Lower leg skin (tissue), 4 donors: ENCODE measurements at regions not wholly inside any gene's neighbourhood (a gene's known extent, or its start where the extent isn't known, plus 50 kb on each side); places are given as distances from the start of the nearest gene placed in this dataset.
A peak's percentile ranks its signal among the peaks of the same experiment; 100 is the strongest.

Experiments used
- DNase-seq, 2 donors: peaks; one replicate each; pipeline ENCODE4 v3.0.0-alpha.2; 2019; ENCODE audit warnings: low spot score in 2 of 2
- H3K4me3 ChIP-seq: fragments of 200-600 bp; sonication (generic); 2 replicates; pipeline ENCODE4 v1.5.1; 2017; ENCODE audit warnings: mild to moderate bottlenecking, low read depth; ENCODE audit not compliant: poor library complexity, severe bottlenecking
- CTCF ChIP-seq, 3 donors: fragments of 450-650 bp; IDR thresholded peaks; one replicate each; pipeline ENCODE4 v1.5.1; 2016; ENCODE audit warnings: antibody characterized with exemption in 3 of 3, mild to moderate bottlenecking in 3 of 3, moderate library complexity in 2 of 3
- POLR2A ChIP-seq, 2 donors: fragments of 450-650 bp; IDR thresholded peaks; one replicate each; pipeline ENCODE4 v1.6.1; 2016 to 2017; ENCODE audit warnings: antibody characterized with exemption in 2 of 2, mild to moderate bottlenecking in 1 of 2, moderate library complexity in 1 of 2
- WGBS, 2 donors: methylation state at CpG; one replicate each; pipeline ENCODE4 v1.1.5; 2018; 5-methylcytosine and 5-hydroxymethylcytosine counted together
- intact Hi-C: fragments of 100-400 bp; cut with DNase I; formaldehyde crosslinking; loops from one replicate; pipeline ENCODE4 v1.15.0; 2023; ENCODE audit warnings: low total_unique reads

DNA sequence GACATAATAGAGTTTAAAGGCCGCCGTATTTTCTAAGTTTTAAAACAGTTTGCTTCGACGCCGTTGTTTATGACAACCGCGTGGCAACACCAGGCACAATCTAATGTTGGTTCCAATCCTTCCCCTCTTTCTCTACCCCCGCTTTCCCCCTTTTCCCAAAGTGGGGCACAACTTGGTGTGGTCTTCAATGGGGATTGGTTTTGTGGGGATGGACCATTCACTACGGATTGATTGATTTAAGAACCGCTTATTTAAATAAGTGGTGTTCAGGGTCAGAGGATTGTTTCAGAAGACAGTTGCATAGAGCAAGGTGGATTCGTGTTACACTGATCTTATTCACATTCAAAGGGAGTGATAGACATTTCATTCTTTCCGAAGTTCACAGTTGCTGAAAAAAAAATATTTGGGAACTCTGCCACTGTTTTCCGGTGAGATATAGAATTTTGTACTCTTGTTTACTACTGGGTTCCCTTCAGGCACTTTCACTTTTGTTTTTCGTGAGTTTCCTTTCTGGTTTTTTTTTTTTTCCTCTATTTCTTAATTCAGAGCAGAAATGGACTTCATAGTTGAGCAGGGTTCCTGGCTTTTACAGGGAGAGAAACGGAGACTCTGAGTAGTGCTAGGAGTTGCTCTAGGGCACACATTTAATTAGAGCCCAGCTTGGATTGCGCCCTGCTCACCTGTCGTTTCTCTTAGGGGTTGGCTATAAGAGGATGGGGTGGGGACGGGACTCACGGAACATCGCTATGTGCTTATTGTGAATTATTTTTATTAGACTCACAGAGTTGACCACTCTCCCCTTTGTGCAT lies 79.6 kb upstream of the AK4 start:
- H3K4me3 ChIP-seq, result peak overlapping the region; percentile 70
- intact Hi-C loops, result no loop called here
- no peak for DNase-seq
- TF ChIP-seq POLR2A (IDR thresholded peaks at IDR 0.05), result no peak
- no peak for TF ChIP-seq CTCF (IDR thresholded peaks at IDR 0.05)
- WGBS, 2 donors, result 2% methylated on average over 20 of the region's 20 CpGs

- 32 to 41% methylated on average over 6 of the region's 6 CpGs for WGBS, 2 donors
- H3K4me3 ChIP-seq, result peak overlapping the region; percentile 70
- DNase-seq, result no peak
- TF ChIP-seq POLR2A (IDR thresholded peaks at IDR 0.05), result no peak
- TF ChIP-seq CTCF (IDR thresholded peaks at IDR 0.05), result no peak
- intact Hi-C loops, result no loop called here
Observed at GRCh38 chr1:65069011-65069565, 78.9 kb upstream of the AK4 start.

DNA sequence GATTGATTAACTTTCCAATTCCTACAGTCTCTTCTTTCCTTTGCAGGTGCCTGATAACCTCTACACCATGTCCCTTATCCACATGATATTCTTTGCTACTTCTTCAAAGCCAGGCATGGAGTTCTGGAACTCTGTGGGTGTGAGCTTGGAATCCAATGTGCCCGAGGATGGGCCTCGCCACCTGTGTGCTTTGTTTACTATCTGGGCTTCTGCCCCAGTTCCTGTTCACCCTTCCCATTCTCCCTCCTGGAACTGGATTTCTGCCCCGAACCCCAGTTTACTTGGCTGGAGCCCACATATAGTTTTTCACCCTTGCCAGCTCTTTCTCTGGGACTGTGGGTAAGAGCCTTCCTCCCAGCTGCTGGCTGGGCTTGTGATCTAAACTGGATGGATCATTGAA lies 75.2 kb upstream of the AK4 start:
- H3K4me3 ChIP-seq, result no peak overlapping the region
- intact Hi-C loops, result loop anchor here (10.0 kb wide), 1 partner anchor 132 kb away; no protein-coding TSS in a partner anchor
- TF ChIP-seq CTCF (IDR thresholded peaks at IDR 0.05) (no peak), POLR2A (IDR thresholded peaks at IDR 0.05) (no peak)
- 44 to 59% methylated on average over 3 of the region's 3 CpGs for WGBS, 2 donors
- DNase-seq, result no peak

GRCh38 chr1:65075123-65075976 lies 72.7 kb upstream of the AK4 start:
- H3K4me3 ChIP-seq, result no peak overlapping the region
- peak in 1 of 3 donors; percentile 14 for TF ChIP-seq CTCF (IDR thresholded peaks at IDR 0.05)
- TF ChIP-seq POLR2A (IDR thresholded peaks at IDR 0.05), result no peak
- DNase-seq, result peak in 1 of 2 donors; percentile 35
- 57% methylated on average over 6 of the region's 6 CpGs for WGBS, 2 donors
- intact Hi-C loops, result loop anchor here (10.0 kb wide), 1 partner anchor 129 kb away; no protein-coding TSS in a partner anchor

DNA sequence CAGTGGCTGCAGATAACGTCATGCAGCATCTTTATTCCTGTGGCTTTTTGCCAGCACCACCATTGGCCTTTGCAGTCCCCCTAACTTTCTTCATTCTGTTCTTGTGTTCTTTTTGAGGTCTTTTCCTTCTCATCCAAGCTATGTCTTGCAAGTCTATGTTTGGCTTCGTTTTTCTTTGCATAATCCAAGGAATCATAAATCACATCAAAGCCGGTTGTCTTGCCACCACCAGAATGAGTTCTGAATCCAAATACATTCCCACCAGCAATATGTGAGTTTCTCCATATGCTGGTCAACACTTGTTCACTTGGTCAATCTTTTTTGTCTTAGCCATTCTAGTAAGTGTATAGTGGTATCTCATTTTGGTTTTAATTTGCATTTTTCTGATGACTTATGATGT lies 70.6 kb upstream of the AK4 start:
- TF ChIP-seq CTCF (IDR thresholded peaks at IDR 0.05) (no peak), POLR2A (IDR thresholded peaks at IDR 0.05) (no peak)
- 28 to 43% methylated on average over 3 of the region's 3 CpGs for WGBS, 2 donors
- no peak for DNase-seq
- H3K4me3 ChIP-seq, result no peak overlapping the region
- intact Hi-C loops, result loop anchor here (10.0 kb wide), 1 partner anchor 127 kb away; no protein-coding TSS in a partner anchor
